ENCODE measurements at regions not wholly inside any gene's neighbourhood (a gene's known extent, or its start where the extent isn't known, plus 50 kb on each side); places are given as distances from the start of the nearest gene placed in this dataset.

GRCh38 chr6:150478656-150479545 lies 110.1 kb downstream of the IYD start:
- no peak overlapping the region for H3K27ac ChIP-seq
- no peaks in the 10 kb centered on the region for H3K4me1 ChIP-seq
- no peak overlapping the region for H3K4me3 ChIP-seq
- intact Hi-C loops (cut with DNase I): no loop called here
- no peaks in the 10 kb centered on the region for H3K36me3 ChIP-seq (ENCODE audit: insufficient read depth in 1 of 2, low read depth in 1 of 2)
- H3K9me3 ChIP-seq: no peaks in the 10 kb centered on the region
- TF ChIP-seq CTCF (IDR thresholded peaks at IDR 0.05): no peak
- no peak for DNase-seq
- 34 to 45% (median 39%) methylated on average over 7 of the region's 7 CpGs for WGBS, 3 donors
- ATAC-seq: no peak
- no peaks in the 10 kb centered on the region for H3K27me3 ChIP-seq (ENCODE audit: insufficient read depth in 3 of 3, low read length in 2 of 3)

GRCh38 chr6:150482883-150483409 lies 114.1 kb downstream of the IYD start:
- H3K9me3 ChIP-seq: no peaks in the 10 kb centered on the region
- DNase-seq (no peak), ATAC-seq (no peak)
- no peaks in the 10 kb centered on the region for H3K36me3 ChIP-seq (ENCODE audit: insufficient read depth in 1 of 2, low read depth in 1 of 2)
- TF ChIP-seq CTCF (IDR thresholded peaks at IDR 0.05): no peak
- H3K27ac ChIP-seq: no peak overlapping the region
- no peak overlapping the region for H3K4me3 ChIP-seq
- intact Hi-C loops (cut with DNase I): no loop called here
- WGBS, 3 donors: 74 to 84% (median 83%) methylated on average over 4 of the region's 4 CpGs
- H3K4me1 ChIP-seq: no peaks in the 10 kb centered on the region
- H3K27me3 ChIP-seq (ENCODE audit: insufficient read depth in 3 of 3, low read length in 2 of 3): no peaks in the 10 kb centered on the region

GRCh38 chr6:150485161-150485958 lies 114.3 kb upstream of the PLEKHG1 start:
- Histone ChIP-seq H3K4me1 (no peaks in the 10 kb centered on the region), H3K27ac (no peak overlapping the region), H3K4me3 (no peak overlapping the region), H3K9me3 (no peaks in the 10 kb centered on the region), H3K27me3 (ENCODE audit: insufficient read depth in 3 of 3, low read length in 2 of 3) (no peaks in the 10 kb centered on the region), H3K36me3 (ENCODE audit: insufficient read depth in 1 of 2, low read depth in 1 of 2) (no peaks in the 10 kb centered on the region)
- 82 to 85% (median 83%) methylated on average over 3 of the region's 3 CpGs for WGBS, 3 donors
- ATAC-seq (no peak), DNase-seq (no peak)
- intact Hi-C loops (cut with DNase I): no loop called here
- TF ChIP-seq CTCF (IDR thresholded peaks at IDR 0.05): no peak

- TF ChIP-seq CTCF (IDR thresholded peaks at IDR 0.05): no peak
- Histone ChIP-seq H3K4me1 (no peaks in the 10 kb centered on the region), H3K27me3 (ENCODE audit: insufficient read depth in 3 of 3, low read length in 2 of 3) (no peaks in the 10 kb centered on the region), H3K4me3 (no peak overlapping the region), H3K9me3 (no peaks in the 10 kb centered on the region), H3K27ac (no peak overlapping the region), H3K36me3 (ENCODE audit: insufficient read depth in 1 of 2, low read depth in 1 of 2) (no peaks in the 10 kb centered on the region)
- ATAC-seq: peak in 1 of 4 donors; percentile 22
- 49 to 57% (median 53%) methylated on average over 6 of the region's 6 CpGs for WGBS, 3 donors
- DNase-seq: no peak
- intact Hi-C loops (cut with DNase I): no loop called here
These were observed 113.6 kb upstream of the PLEKHG1 start for GRCh38 chr6:150486048-150486447.

Data from psoas muscle (tissue), 7 donors.